Left renal pelvis (tissue), 4 donors: ENCODE measurements at regions not wholly inside any gene's neighbourhood (a gene's known extent, or its start where the extent isn't known, plus 50 kb on each side); places are given as distances from the start of the nearest gene placed in this dataset.
"Not testable (repeated sequence)": the region's sequence is repeated elsewhere in the genome, so short reads cannot be mapped to it uniquely, and the experiment has no call there.

Experiments
- DNase-seq, 4 donors: peaks; one replicate each; pipeline ENCODE4 v3.0.0-alpha.2; 2013; ENCODE audit warnings: low read depth in 4 of 4, low spot score in 3 of 4

- DNase-seq, result peak; percentile 53 to 80 (median 67)
These were observed 230.3 kb downstream of the TFAP2A start for GRCh38 chr6:10184371-10185227.

- DNase-seq, result no peak
These were observed 234.5 kb downstream of the TFAP2A start for GRCh38 chr6:10180138-10181074.

- DNase-seq, result no peak
These were observed 237.2 kb downstream of the TFAP2A start for GRCh38 chr6:10177704-10178103.

GRCh38 chr6:10175362-10175761 lies 239.5 kb downstream of the TFAP2A start:
- no peak for DNase-seq

- no peak for DNase-seq
These were observed 240.1 kb downstream of the TFAP2A start for GRCh38 chr6:10174761-10175160.

- DNase-seq, result no peak
These were observed 240.8 kb downstream of the TFAP2A start for GRCh38 chr6:10174056-10174455.

GRCh38 chr6:10171706-10172105 lies 243.2 kb downstream of the TFAP2A start:
- not testable (repeated sequence) for DNase-seq

GRCh38 chr6:10170816-10171215 lies 244.1 kb downstream of the TFAP2A start:
- no peak for DNase-seq

- DNase-seq, result no peak
These were observed 248.8 kb downstream of the TFAP2A start for GRCh38 chr6:10166031-10166430.

- DNase-seq, result no peak
These were observed 251.5 kb downstream of the TFAP2A start for GRCh38 chr6:10163203-10163962.

- DNase-seq, result no peak
These were observed 258.0 kb downstream of the TFAP2A start for GRCh38 chr6:10156875-10157274.

- no peak for DNase-seq
These were observed 260.6 kb downstream of the TFAP2A start for GRCh38 chr6:10154251-10154650.

- DNase-seq, result no peak
These were observed 263.5 kb downstream of the TFAP2A start for GRCh38 chr6:10151144-10151915.

GRCh38 chr6:10149603-10150002 lies 265.3 kb downstream of the TFAP2A start:
- no peak for DNase-seq

- peak in 1 of 4 donors; percentile 8 for DNase-seq
These were observed 268.0 kb downstream of the TFAP2A start for GRCh38 chr6:10146715-10147451.

- DNase-seq, result no peak
These were observed 270.1 kb downstream of the TFAP2A start for GRCh38 chr6:10144772-10145171.

GRCh38 chr6:10141746-10142443 lies 273.0 kb downstream of the TFAP2A start:
- no peak for DNase-seq

GRCh38 chr6:10140824-10141223 lies 274.1 kb downstream of the TFAP2A start:
- DNase-seq, result no peak

GRCh38 chr6:10140136-10140535 lies 274.7 kb downstream of the TFAP2A start:
- DNase-seq, result no peak
